Loucy (cell line): ENCODE measurements at regions not wholly inside any gene's neighbourhood (a gene's known extent, or its start where the extent isn't known, plus 50 kb on each side); places are given as distances from the start of the nearest gene placed in this dataset.

Experiments
- EZH2phosphoT487 ChIP-seq: fragments of 200-600 bp; IDR thresholded peaks from 2 replicates; pipeline ENCODE4 v1.6.1; 2018; ENCODE audit warnings: antibody characterized with exemption, mild to moderate bottlenecking, moderate library complexity, borderline replicate concordance
- TF ChIP-seq, protein P1 (sequence below): fragments of 200-600 bp; sonication (generic); conservative IDR thresholded peaks from 2 replicates; pipeline ENCODE4 v1.5.1; 2014; ENCODE audit warnings: mild to moderate bottlenecking, antibody characterized with exemption, low read length

DNA sequence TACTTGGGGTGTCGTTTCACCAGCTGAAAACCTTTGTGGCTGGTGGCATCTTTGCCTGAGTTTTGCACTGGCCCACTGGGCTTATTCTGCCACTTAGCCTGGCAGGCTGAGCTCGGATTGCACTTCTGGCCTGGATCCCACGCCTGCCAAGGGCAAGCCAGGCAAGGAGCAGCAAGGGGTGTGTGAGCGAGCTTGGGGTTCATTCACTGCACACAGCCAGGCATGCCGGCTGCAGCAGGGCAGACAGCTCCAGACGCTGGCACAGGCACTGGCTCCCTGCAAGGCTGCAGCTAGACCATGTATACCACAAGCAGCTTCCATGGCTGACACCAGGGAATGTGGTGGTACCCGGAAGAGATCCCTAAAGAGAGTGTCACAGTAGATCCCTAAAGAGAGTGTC is 476.3 kb downstream of the EPHA5 start:
- TF ChIP-seq, protein P1, sequence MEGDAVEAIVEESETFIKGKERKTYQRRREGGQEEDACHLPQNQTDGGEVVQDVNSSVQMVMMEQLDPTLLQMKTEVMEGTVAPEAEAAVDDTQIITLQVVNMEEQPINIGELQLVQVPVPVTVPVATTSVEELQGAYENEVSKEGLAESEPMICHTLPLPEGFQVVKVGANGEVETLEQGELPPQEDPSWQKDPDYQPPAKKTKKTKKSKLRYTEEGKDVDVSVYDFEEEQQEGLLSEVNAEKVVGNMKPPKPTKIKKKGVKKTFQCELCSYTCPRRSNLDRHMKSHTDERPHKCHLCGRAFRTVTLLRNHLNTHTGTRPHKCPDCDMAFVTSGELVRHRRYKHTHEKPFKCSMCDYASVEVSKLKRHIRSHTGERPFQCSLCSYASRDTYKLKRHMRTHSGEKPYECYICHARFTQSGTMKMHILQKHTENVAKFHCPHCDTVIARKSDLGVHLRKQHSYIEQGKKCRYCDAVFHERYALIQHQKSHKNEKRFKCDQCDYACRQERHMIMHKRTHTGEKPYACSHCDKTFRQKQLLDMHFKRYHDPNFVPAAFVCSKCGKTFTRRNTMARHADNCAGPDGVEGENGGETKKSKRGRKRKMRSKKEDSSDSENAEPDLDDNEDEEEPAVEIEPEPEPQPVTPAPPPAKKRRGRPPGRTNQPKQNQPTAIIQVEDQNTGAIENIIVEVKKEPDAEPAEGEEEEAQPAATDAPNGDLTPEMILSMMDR = no peak
- no peak for TF ChIP-seq EZH2phosphoT487
